ENCODE measurements at regions not wholly inside any gene's neighbourhood (a gene's known extent, or its start where the extent isn't known, plus 50 kb on each side); places are given as distances from the start of the nearest gene placed in this dataset.

DNA sequence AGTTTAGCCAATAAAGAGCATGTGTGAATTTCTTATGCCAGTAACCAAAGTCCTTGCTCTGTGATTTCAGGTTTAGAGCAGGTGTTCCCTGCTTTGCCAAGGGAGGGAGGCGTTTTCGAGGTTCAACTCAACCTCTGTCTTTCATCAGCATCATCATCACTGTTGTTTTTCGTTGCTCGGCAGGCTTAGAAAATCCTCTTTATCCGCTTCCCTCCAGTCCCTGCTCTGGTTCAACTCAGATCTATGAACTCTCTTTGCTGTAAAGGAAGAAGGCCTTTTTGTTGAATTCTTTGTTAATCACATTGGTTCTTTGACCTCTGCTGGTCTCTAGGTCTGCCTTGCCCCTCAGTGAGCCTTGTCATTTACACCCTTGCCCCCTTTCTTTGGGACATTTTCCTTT is 243.9 kb upstream of the RBFOX1 start:
- CTCF ChIA-PET = no interaction called here
- intact Hi-C loops (cut with micrococcal nuclease) (no loop called here), dilution Hi-C loops (cut with MboI; ENCODE audit: extremely low pct_ligation_motif_present, low sequenced_read_pairs) (no loop called here)
- H3K9me3 ChIP-seq (replicated peaks; ENCODE audit: control insufficient read depth, insufficient read depth, low read length) = no peaks in the 10 kb centered on the region
- H4K20me1 ChIP-seq (replicated peaks; ENCODE audit: control insufficient read depth, extremely low read depth, insufficient read depth, low read length) = no peaks in the 10 kb centered on the region
- FAIRE-seq = no peak
- no peak for DNase-seq (ENCODE audit: low read depth, low spot score)
- no peak overlapping the region for H3K27ac ChIP-seq (ENCODE audit: insufficient read depth, low read depth, low read length)
- no peaks in the 10 kb centered on the region for H3K36me3 ChIP-seq (ENCODE audit: control insufficient read depth in 2 of 2, extremely low read depth in 1 of 2, insufficient read depth in 2 of 2, low read length in 2 of 2)
- no peaks in the 10 kb centered on the region for H3K27me3 ChIP-seq (ENCODE audit: control insufficient read depth in 2 of 2, insufficient read depth in 2 of 2, low read length in 2 of 2)
- POLR2A ChIA-PET = no interaction called here
- H3K4me1 ChIP-seq (ENCODE audit: control insufficient read depth, extremely low read depth, insufficient read depth, low read length) = no peaks in the 10 kb centered on the region
- H3K9me1 ChIP-seq (replicated peaks; ENCODE audit: control insufficient read depth, extremely low read depth, insufficient read depth, low read length) = no peaks in the 10 kb centered on the region
- no peak overlapping the region for H3K9ac ChIP-seq (replicated peaks; ENCODE audit: extremely low read depth, insufficient read depth, low read length)
- no peak overlapping the region for H3K4me3 ChIP-seq (replicated peaks in 1 of 3; ENCODE audit: insufficient read depth in 1 of 3, low read depth in 1 of 3, low read length in 3 of 3)
- H3K79me2 ChIP-seq (ENCODE audit: control insufficient read depth, insufficient read depth, low read length) = no peaks in the 10 kb centered on the region
- BruUV-seq (replicated peaks) = no TSS peak
- TF ChIP-seq JUN (IDR thresholded peaks at IDR 0.05; ENCODE audit: borderline replicate concordance, insufficient read depth, insufficient read length, low read depth) = no peak
- no peak for TF ChIP-seq FOS (IDR thresholded peaks at IDR 0.05; ENCODE audit: borderline replicate concordance, insufficient read depth, low read length)
- TF ChIP-seq, protein P1, sequence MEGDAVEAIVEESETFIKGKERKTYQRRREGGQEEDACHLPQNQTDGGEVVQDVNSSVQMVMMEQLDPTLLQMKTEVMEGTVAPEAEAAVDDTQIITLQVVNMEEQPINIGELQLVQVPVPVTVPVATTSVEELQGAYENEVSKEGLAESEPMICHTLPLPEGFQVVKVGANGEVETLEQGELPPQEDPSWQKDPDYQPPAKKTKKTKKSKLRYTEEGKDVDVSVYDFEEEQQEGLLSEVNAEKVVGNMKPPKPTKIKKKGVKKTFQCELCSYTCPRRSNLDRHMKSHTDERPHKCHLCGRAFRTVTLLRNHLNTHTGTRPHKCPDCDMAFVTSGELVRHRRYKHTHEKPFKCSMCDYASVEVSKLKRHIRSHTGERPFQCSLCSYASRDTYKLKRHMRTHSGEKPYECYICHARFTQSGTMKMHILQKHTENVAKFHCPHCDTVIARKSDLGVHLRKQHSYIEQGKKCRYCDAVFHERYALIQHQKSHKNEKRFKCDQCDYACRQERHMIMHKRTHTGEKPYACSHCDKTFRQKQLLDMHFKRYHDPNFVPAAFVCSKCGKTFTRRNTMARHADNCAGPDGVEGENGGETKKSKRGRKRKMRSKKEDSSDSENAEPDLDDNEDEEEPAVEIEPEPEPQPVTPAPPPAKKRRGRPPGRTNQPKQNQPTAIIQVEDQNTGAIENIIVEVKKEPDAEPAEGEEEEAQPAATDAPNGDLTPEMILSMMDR (IDR thresholded peaks at IDR 0.05; ENCODE audit: extremely low read depth in 1 of 2, insufficient read depth in 1 of 2, low read depth in 1 of 2, low read length in 2 of 2) = no peak
- no peak for TF ChIP-seq POLR2AphosphoS5 (IDR thresholded peaks at IDR 0.05; ENCODE audit: insufficient read depth, low read depth, low read length)
- TF ChIP-seq, protein P2, sequence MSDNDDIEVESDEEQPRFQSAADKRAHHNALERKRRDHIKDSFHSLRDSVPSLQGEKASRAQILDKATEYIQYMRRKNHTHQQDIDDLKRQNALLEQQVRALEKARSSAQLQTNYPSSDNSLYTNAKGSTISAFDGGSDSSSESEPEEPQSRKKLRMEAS (IDR thresholded peaks at IDR 0.05; ENCODE audit: insufficient read depth, insufficient read length) = no peak
- TF ChIP-seq GATA2 (IDR thresholded peaks at IDR 0.05; ENCODE audit: insufficient read depth, insufficient read length, low read depth, low read length) = no peak
- no peak for TF ChIP-seq POLR2A (IDR thresholded peaks at IDR 0.05; ENCODE audit: low read depth, low read length)
- no peak for TF ChIP-seq MYC (IDR thresholded peaks at IDR 0.05; ENCODE audit: low read depth, low read length)
- TF ChIP-seq EZH2 (IDR thresholded peaks at IDR 0.05; ENCODE audit: borderline replicate concordance, low read depth, low read length, severe bottlenecking) = no peak
- no peak overlapping the region for H2AFZ ChIP-seq (ENCODE audit: low read depth, low read length)
- H3K4me2 ChIP-seq (ENCODE audit: insufficient read depth, low read length) = no peak overlapping the region
